ENCODE measurements at regions not wholly inside any gene's neighbourhood (a gene's known extent, or its start where the extent isn't known, plus 50 kb on each side); places are given as distances from the start of the nearest gene placed in this dataset.

DNA sequence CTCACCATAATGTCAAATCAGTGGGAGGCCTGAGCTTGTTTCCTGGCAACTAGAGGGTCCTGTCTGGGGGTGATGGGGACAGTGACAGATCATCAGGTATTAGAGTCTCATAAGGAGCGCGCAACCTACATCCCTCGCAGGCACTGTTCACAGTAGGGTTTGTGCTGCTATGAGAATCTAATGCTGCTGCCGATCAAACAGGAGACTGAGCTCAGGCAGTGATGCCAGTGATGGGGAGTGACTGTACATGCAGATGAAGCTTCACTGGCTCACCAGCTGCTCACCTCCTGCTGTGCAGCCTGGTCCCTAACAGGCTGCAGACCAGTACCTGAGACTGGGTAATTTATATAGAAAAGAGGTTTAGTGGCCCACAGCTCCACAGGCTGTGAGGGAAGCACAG lies 147.3 kb downstream of the TTLL2 start:
- Histone ChIP-seq H3K4me2 (ENCODE audit: low read length) (no peak overlapping the region), H3K27me3 (ENCODE audit: control insufficient read depth, low read length) (no peaks in the 10 kb centered on the region)

DNA sequence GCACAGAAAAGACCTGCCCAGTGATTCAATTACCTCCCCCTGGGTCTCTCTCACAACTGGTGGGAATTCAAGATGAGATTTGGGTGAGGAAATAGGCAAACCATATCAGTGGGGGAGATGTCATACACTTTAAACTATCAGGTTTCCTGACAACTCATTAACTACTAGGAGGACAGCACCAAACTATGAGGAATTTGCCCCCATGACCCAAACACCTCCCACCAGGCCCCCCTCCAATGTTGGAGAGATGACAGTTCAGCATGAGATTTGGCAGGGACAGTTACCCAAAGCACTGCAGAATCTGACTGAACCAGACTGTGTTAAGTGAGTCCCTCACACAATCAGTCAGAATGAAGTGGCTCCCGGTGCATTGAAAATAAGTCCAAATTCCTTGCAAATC lies 148.0 kb downstream of the TTLL2 start:
- TF ChIP-seq EZH2phosphoT487 (IDR thresholded peaks at IDR 0.05; ENCODE audit: borderline replicate concordance, low read length) = no peak
- TF ChIP-seq, protein P1, sequence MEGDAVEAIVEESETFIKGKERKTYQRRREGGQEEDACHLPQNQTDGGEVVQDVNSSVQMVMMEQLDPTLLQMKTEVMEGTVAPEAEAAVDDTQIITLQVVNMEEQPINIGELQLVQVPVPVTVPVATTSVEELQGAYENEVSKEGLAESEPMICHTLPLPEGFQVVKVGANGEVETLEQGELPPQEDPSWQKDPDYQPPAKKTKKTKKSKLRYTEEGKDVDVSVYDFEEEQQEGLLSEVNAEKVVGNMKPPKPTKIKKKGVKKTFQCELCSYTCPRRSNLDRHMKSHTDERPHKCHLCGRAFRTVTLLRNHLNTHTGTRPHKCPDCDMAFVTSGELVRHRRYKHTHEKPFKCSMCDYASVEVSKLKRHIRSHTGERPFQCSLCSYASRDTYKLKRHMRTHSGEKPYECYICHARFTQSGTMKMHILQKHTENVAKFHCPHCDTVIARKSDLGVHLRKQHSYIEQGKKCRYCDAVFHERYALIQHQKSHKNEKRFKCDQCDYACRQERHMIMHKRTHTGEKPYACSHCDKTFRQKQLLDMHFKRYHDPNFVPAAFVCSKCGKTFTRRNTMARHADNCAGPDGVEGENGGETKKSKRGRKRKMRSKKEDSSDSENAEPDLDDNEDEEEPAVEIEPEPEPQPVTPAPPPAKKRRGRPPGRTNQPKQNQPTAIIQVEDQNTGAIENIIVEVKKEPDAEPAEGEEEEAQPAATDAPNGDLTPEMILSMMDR (IDR thresholded peaks at IDR 0.05; ENCODE audit: low read depth, low read length, poor library complexity, severe bottlenecking) = no peak
- Histone ChIP-seq H3K9me2 (replicated peaks; ENCODE audit: control insufficient read depth, low read length) (no peaks in the 10 kb centered on the region), H3K36me3 (ENCODE audit: control insufficient read depth, low read length) (no peaks in the 10 kb centered on the region), H3K4me1 (ENCODE audit: control insufficient read depth, low read length) (no peaks in the 10 kb centered on the region), H3K27ac (ENCODE audit: low read depth, low read length) (no peak overlapping the region), H3F3A (ENCODE audit: control insufficient read depth, insufficient read depth) (no peaks in the 10 kb centered on the region), H4K20me1 (ENCODE audit: control insufficient read depth, insufficient read depth, low read depth, low read length) (no peaks in the 10 kb centered on the region), H3K4me3 (ENCODE audit: low read length) (no peak overlapping the region), H3K9me3 (ENCODE audit: control insufficient read depth, insufficient read depth, low read length) (no peaks in the 10 kb centered on the region), H3K4me2 (ENCODE audit: low read length) (no peak overlapping the region), H3K27me3 (ENCODE audit: control insufficient read depth, low read length) (no peaks in the 10 kb centered on the region), H3K79me2 (ENCODE audit: control insufficient read depth, low read length) (no peaks in the 10 kb centered on the region)

More for the DNA sequence above, 147.3 kb downstream of the TTLL2 start:
- Histone ChIP-seq H3K4me1 (ENCODE audit: control insufficient read depth, low read length) (no peaks in the 10 kb centered on the region), H3K9me3 (ENCODE audit: control insufficient read depth, insufficient read depth, low read length) (no peaks in the 10 kb centered on the region), H3K79me2 (ENCODE audit: control insufficient read depth, low read length) (no peaks in the 10 kb centered on the region), H3K36me3 (ENCODE audit: control insufficient read depth, low read length) (no peaks in the 10 kb centered on the region), H3K4me3 (ENCODE audit: low read length) (no peak overlapping the region), H3K27ac (ENCODE audit: low read depth, low read length) (no peak overlapping the region), H3K9me2 (replicated peaks; ENCODE audit: control insufficient read depth, low read length) (no peaks in the 10 kb centered on the region), H4K20me1 (ENCODE audit: control insufficient read depth, insufficient read depth, low read depth, low read length) (no peaks in the 10 kb centered on the region), H3F3A (ENCODE audit: control insufficient read depth, insufficient read depth) (no peaks in the 10 kb centered on the region)
- no peak for TF ChIP-seq EZH2phosphoT487 (IDR thresholded peaks at IDR 0.05; ENCODE audit: borderline replicate concordance, low read length)
- TF ChIP-seq, protein P1 (IDR thresholded peaks at IDR 0.05; ENCODE audit: low read depth, low read length, poor library complexity, severe bottlenecking) = no peak

DNA sequence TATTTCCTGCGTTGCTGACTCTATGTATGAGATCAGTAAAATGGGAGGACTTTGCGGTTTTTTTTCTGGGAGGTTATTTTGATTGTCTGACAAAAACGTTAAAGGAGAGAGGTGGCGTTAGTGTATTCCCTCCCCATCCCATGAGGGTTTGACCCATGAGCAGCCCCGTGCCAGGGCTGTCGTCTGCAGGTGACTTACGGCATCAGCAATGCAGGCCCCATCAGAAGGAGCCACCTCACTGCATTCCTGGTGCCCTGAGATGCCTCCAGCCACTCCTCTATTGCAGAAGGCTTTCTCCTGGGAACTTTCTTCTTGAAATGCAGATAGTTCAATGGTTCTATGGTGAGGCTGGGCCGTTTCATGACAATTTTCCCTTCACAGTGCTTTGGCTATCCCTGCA lies 149.3 kb downstream of the TTLL2 start:
- Histone ChIP-seq H4K20me1 (ENCODE audit: control insufficient read depth, insufficient read depth, low read depth, low read length) (no peaks in the 10 kb centered on the region), H3K36me3 (ENCODE audit: control insufficient read depth, low read length) (no peaks in the 10 kb centered on the region), H3K4me2 (ENCODE audit: low read length) (no peak overlapping the region), H3K9me2 (replicated peaks; ENCODE audit: control insufficient read depth, low read length) (no peaks in the 10 kb centered on the region), H3K79me2 (ENCODE audit: control insufficient read depth, low read length) (no peaks in the 10 kb centered on the region), H3K27ac (ENCODE audit: low read depth, low read length) (no peak overlapping the region), H3F3A (ENCODE audit: control insufficient read depth, insufficient read depth) (no peaks in the 10 kb centered on the region), H3K4me3 (ENCODE audit: low read length) (no peak overlapping the region), H3K4me1 (ENCODE audit: control insufficient read depth, low read length) (no peaks in the 10 kb centered on the region), H3K9me3 (ENCODE audit: control insufficient read depth, insufficient read depth, low read length) (no peaks in the 10 kb centered on the region), H3K27me3 (ENCODE audit: control insufficient read depth, low read length) (no peaks in the 10 kb centered on the region)
- TF ChIP-seq, protein P1 (IDR thresholded peaks at IDR 0.05; ENCODE audit: low read depth, low read length, poor library complexity, severe bottlenecking) = no peak
- no peak for TF ChIP-seq EZH2phosphoT487 (IDR thresholded peaks at IDR 0.05; ENCODE audit: borderline replicate concordance, low read length)

DNA sequence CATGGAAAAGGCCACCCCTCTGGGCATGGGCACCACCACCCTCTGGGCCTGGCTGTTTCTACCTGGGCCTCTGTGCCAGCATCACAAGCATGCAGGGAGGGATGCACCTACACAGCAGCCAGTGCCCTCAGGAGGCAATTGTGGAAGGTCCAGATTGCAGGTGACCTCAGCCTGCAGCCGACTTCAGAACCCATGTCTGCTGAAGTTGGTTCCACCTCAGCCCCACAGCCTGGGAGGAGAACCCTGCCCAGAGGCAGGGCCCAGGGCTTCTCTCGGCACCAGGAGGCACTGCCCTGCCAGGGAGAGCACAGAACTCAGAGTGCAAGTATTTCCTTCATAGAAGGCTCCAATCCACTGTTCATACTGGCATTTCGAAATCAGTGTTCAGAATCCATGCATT lies 149.8 kb downstream of the TTLL2 start:
- Histone ChIP-seq H3K27me3 (ENCODE audit: control insufficient read depth, low read length) (no peaks in the 10 kb centered on the region), H4K20me1 (ENCODE audit: control insufficient read depth, insufficient read depth, low read depth, low read length) (no peaks in the 10 kb centered on the region), H3K4me3 (ENCODE audit: low read length) (no peak overlapping the region), H3K36me3 (ENCODE audit: control insufficient read depth, low read length) (no peaks in the 10 kb centered on the region), H3K4me2 (ENCODE audit: low read length) (no peak overlapping the region), H3K27ac (ENCODE audit: low read depth, low read length) (no peak overlapping the region), H3K79me2 (ENCODE audit: control insufficient read depth, low read length) (no peaks in the 10 kb centered on the region), H3K4me1 (ENCODE audit: control insufficient read depth, low read length) (no peaks in the 10 kb centered on the region), H3F3A (ENCODE audit: control insufficient read depth, insufficient read depth) (no peaks in the 10 kb centered on the region), H3K9me3 (ENCODE audit: control insufficient read depth, insufficient read depth, low read length) (no peaks in the 10 kb centered on the region), H3K9me2 (replicated peaks; ENCODE audit: control insufficient read depth, low read length) (no peaks in the 10 kb centered on the region)
- no peak for TF ChIP-seq EZH2phosphoT487 (IDR thresholded peaks at IDR 0.05; ENCODE audit: borderline replicate concordance, low read length)
- TF ChIP-seq, protein P1 (IDR thresholded peaks at IDR 0.05; ENCODE audit: low read depth, low read length, poor library complexity, severe bottlenecking) = no peak

Measured in DOHH2 (cell line).